Gastroesophageal sphincter (tissue), 4 donors: ENCODE measurements at regions not wholly inside any gene's neighbourhood (a gene's known extent, or its start where the extent isn't known, plus 50 kb on each side); places are given as distances from the start of the nearest gene placed in this dataset.

Source experiments
- ATAC-seq: fragments of 150-250 bp; one replicate; pipeline ENCODE4 v1.9.1; 2016; ENCODE audit warnings: mild to moderate bottlenecking, moderate library complexity
- H3K27ac ChIP-seq, 4 donors: fragments of 200-600 bp; sonication (generic) in 3 of 4; 1 replicate in 3 of 4; 2 replicates in 1 of 4; pipeline ENCODE4 v1.5.1; 2016 to 2019
- H3K27me3 ChIP-seq: fragments of 200-600 bp; sonication (generic); one replicate; pipeline ENCODE4 v1.5.1; 2019
- H3K36me3 ChIP-seq, 2 donors: fragments of 200-600 bp; sonication (generic); one replicate each; pipeline ENCODE4 v1.5.1; 2019; ENCODE audit warnings: control low read depth in 1 of 2
- H3K4me1 ChIP-seq, 3 donors: fragments of 200-600 bp; sonication (generic); 1 replicate in 2 of 3; 2 replicates in 1 of 3; pipeline ENCODE4 v1.5.1; 2016 to 2019; ENCODE audit warnings: control low read depth in 2 of 3
- H3K4me3 ChIP-seq, 2 donors: fragments of 200-600 bp; sonication (generic); one replicate each; pipeline ENCODE4 v1.5.1; 2019; ENCODE audit warnings: mild to moderate bottlenecking in 1 of 2, moderate library complexity in 1 of 2
- H3K9me3 ChIP-seq, 3 donors: fragments of 200-600 bp; sonication (generic); one replicate each; pipeline ENCODE4 v1.5.1; 2017 to 2019; ENCODE audit warnings: control low read depth in 2 of 3
- CTCF ChIP-seq, 4 experiments: fragments of 200-600 bp in 2 of 4; fragments of 450-650 bp in 2 of 4; sonication (generic) in 1 of 4; IDR thresholded peaks; one replicate each; pipeline ENCODE4 v1.5.1; 2017 to 2019; ENCODE audit warnings: antibody characterized with exemption in 4 of 4, mild to moderate bottlenecking in 2 of 4, moderate library complexity in 2 of 4
- EP300 ChIP-seq: sonication (generic); formaldehyde crosslinking; IDR thresholded peaks from one replicate; pipeline ENCODE4 v1.6.1; 2017; ENCODE audit warnings: antibody characterized with exemption, mild to moderate bottlenecking
- POLR2A ChIP-seq, 2 donors: fragments of 450-650 bp; IDR thresholded peaks; one replicate each; pipeline ENCODE4 v1.6.1; 2017; ENCODE audit warnings: antibody characterized with exemption in 2 of 2, mild to moderate bottlenecking in 2 of 2, moderate library complexity in 1 of 2
- POLR2AphosphoS5 ChIP-seq: sonication (generic); formaldehyde crosslinking; IDR thresholded peaks from one replicate; pipeline ENCODE4 v1.6.1; 2017; ENCODE audit warnings: antibody characterized with exemption
- WGBS, 2 donors: methylation state at CpG; one replicate each; pipeline ENCODE4 v1.1.5; 2018; ENCODE audit warnings: low coverage in 1 of 2; 5-methylcytosine and 5-hydroxymethylcytosine counted together

- Histone ChIP-seq H3K36me3 (no peaks in the 10 kb centered on the region), H3K9me3 (no peaks in the 10 kb centered on the region), H3K4me1 (no peaks in the 10 kb centered on the region), H3K27ac (no peak overlapping the region), H3K4me3 (no peak overlapping the region), H3K27me3 (no peaks in the 10 kb centered on the region)
- TF ChIP-seq CTCF (IDR thresholded peaks at IDR 0.05) (no peak), POLR2AphosphoS5 (no peak), POLR2A (IDR thresholded peaks at IDR 0.05) (no peak), EP300 (no peak)
- ATAC-seq = no peak
- WGBS, 2 donors = 51 to 72% methylated on average over 7 to 8 of the region's 8 CpGs
These were observed 261.5 kb downstream of the GPATCH2 start for GRCh38 chr1:217369271-217369981.

GRCh38 chr1:217364220-217364619, 266.7 kb downstream of the GPATCH2 start:
- no peak overlapping the region for H3K27ac ChIP-seq
- no peak overlapping the region for H3K4me3 ChIP-seq
- 53 to 75% methylated on average over 2 to 3 of the region's 3 CpGs for WGBS, 2 donors
- ATAC-seq = no peak
- TF ChIP-seq EP300 (no peak), CTCF (IDR thresholded peaks at IDR 0.05) (no peak), POLR2AphosphoS5 (no peak), POLR2A (IDR thresholded peaks at IDR 0.05) (no peak)
- H3K9me3 ChIP-seq = no peaks in the 10 kb centered on the region
- no peaks in the 10 kb centered on the region for H3K4me1 ChIP-seq
- no peaks in the 10 kb centered on the region for H3K36me3 ChIP-seq
- no peaks in the 10 kb centered on the region for H3K27me3 ChIP-seq

GRCh38 chr1:217363319-217363718, 267.6 kb downstream of the GPATCH2 start:
- no peaks in the 10 kb centered on the region for H3K27me3 ChIP-seq
- H3K4me3 ChIP-seq = no peak overlapping the region
- TF ChIP-seq CTCF (IDR thresholded peaks at IDR 0.05) (no peak), EP300 (no peak), POLR2AphosphoS5 (no peak), POLR2A (IDR thresholded peaks at IDR 0.05) (no peak)
- no peaks in the 10 kb centered on the region for H3K36me3 ChIP-seq
- no peak for ATAC-seq
- H3K27ac ChIP-seq = no peak overlapping the region
- no peaks in the 10 kb centered on the region for H3K4me1 ChIP-seq
- H3K9me3 ChIP-seq = no peaks in the 10 kb centered on the region
- 29 to 69% methylated on average over 3 of the region's 4 CpGs for WGBS, 2 donors

- no peak for ATAC-seq
- no peaks in the 10 kb centered on the region for H3K4me1 ChIP-seq
- 100% methylated on average over 2 of the region's 4 CpGs for WGBS, 2 donors
These were observed 270.4 kb downstream of the GPATCH2 start for GRCh38 chr1:217360510-217360909.

More at GRCh38 chr1:217360510-217360909, 270.4 kb downstream of the GPATCH2 start:
- TF ChIP-seq CTCF (IDR thresholded peaks at IDR 0.05) (no peak), POLR2AphosphoS5 (no peak)
- Histone ChIP-seq H3K27ac (no peak overlapping the region), H3K9me3 (no peaks in the 10 kb centered on the region), H3K4me3 (no peak overlapping the region), H3K36me3 (no peaks in the 10 kb centered on the region), H3K27me3 (no peaks in the 10 kb centered on the region)
